GM12874 (cell line): ENCODE measurements at regions not wholly inside any gene's neighbourhood (a gene's known extent, or its start where the extent isn't known, plus 50 kb on each side); places are given as distances from the start of the nearest gene placed in this dataset.

Source experiments
- TF ChIP-seq, protein P1 (sequence below): IDR thresholded peaks from 2 replicates; pipeline ENCODE4 v1.5.1; 2011; ENCODE audit warnings: low read depth, mild to moderate bottlenecking, control low read depth, low read length, moderate library complexity; ENCODE audit not compliant: insufficient read depth

DNA sequence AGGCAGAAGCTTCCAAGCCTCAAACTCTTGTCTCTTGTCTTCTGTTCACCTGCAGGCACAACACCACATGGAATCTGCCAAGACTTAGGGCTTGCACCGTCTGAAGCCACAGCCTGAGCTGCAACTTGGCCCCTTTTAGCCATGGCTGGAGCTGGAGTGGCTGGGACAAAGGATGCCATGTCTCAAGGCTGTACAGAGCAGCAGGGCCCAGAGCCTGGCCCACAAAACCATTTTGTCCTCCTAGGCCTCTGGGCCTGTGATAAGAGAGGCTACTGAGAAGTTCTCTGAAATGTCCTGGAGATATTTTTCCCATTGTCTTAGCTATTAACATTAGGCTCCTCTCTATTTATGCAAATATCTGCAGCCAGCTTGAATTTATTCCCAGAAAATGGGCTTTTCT, 330.8 kb downstream of the DTWD2 start:
- TF ChIP-seq, protein P1, sequence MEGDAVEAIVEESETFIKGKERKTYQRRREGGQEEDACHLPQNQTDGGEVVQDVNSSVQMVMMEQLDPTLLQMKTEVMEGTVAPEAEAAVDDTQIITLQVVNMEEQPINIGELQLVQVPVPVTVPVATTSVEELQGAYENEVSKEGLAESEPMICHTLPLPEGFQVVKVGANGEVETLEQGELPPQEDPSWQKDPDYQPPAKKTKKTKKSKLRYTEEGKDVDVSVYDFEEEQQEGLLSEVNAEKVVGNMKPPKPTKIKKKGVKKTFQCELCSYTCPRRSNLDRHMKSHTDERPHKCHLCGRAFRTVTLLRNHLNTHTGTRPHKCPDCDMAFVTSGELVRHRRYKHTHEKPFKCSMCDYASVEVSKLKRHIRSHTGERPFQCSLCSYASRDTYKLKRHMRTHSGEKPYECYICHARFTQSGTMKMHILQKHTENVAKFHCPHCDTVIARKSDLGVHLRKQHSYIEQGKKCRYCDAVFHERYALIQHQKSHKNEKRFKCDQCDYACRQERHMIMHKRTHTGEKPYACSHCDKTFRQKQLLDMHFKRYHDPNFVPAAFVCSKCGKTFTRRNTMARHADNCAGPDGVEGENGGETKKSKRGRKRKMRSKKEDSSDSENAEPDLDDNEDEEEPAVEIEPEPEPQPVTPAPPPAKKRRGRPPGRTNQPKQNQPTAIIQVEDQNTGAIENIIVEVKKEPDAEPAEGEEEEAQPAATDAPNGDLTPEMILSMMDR: no peak

DNA sequence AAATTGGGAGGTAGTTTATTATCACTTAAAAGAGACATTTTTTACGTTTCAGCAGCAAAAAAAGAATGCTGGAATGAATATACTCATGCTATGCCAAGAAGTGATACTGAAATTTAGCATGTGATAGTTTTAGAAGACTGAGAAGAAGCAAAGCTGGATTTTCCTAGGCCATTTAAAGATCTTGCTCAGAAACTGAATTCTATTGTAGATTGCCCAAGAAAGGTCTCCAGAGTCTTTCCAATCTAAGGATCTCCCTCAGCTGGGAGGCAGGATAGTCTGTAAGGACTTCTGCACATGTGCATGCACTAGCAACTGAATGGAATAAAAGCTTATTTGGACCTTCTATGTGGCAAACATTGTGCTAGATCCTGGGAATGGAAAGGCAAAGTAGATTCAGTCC, 334.5 kb downstream of the DTWD2 start:
- TF ChIP-seq, protein P1: no peak

DNA sequence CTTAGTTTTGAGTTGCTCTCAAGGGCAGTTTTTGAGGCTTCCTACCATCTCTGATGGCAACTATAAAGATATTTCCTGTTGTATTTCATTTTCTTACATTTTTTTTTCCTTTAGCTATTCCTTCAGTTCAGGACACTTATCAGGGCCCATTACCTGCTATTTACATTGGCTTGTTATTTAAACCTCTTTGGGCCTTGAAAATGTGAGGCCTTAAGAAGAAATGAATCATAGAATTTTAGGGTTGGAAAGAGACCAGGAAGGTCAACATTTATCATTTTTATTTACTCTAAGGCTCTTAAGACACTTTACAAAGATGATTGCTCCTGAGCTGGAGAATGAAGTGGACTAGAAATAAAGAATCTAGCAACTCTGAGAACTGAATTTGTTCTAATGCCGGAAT, 335.2 kb downstream of the DTWD2 start:
- TF ChIP-seq, protein P1: no peak

DNA sequence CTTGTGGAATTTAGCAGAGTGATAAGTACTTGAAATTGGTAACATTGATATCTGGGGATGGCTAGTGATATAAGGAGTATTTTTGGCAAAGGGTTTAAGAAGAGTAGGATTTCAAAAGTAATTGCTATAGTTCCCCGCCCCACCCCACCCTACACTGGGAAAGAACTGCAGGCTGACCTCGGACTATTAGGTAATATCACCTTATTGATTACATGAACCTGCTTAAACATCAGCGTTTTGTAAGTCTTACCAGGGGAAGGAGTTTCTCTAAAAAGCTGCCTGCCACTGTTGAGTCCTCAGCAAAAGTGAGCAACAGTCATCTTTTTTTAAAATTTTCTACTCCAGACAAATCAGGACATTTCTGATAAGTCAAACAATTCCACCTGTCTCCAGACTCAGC, 337.3 kb downstream of the DTWD2 start:
- TF ChIP-seq, protein P1: no peak

DNA sequence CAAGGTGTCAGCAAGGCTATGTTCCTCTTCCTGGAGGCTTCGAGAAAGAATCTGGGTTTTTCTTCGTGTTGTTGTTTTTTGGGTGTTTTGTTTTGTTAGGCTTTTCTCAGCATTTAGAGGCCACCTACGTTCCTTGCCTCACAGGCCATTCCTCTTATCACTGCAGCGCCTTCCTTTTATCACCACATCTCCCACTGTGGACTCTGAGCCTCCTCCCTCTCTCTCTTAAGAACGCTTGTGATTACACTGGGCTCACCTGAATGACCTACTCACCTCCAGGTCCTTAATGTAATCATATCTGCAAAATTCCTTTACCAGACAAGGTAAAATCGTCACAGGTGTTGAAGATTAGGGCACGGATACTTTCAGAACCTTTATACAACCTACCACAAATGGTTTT, 340.8 kb downstream of the DTWD2 start:
- TF ChIP-seq, protein P1: no peak

DNA sequence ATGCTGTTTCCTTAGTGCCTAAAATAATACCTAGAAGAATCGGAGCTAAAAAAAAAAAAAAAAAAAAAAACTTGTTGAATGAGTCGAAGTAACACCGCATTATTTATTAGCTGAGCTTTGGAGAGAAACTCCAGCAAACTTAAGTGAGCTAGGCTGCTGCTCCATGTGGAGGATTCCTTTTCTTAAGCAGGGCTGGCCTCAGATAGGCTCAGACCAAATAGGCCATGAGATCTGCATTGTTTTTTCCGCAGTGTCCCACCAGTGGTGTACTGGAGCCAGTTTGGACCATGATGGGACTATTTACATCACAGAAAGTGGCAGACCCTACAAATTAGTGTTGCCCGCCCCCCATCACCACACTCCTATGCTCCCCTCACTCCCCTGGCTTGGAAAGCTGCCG, 341.4 kb downstream of the DTWD2 start:
- TF ChIP-seq, protein P1: no peak

DNA sequence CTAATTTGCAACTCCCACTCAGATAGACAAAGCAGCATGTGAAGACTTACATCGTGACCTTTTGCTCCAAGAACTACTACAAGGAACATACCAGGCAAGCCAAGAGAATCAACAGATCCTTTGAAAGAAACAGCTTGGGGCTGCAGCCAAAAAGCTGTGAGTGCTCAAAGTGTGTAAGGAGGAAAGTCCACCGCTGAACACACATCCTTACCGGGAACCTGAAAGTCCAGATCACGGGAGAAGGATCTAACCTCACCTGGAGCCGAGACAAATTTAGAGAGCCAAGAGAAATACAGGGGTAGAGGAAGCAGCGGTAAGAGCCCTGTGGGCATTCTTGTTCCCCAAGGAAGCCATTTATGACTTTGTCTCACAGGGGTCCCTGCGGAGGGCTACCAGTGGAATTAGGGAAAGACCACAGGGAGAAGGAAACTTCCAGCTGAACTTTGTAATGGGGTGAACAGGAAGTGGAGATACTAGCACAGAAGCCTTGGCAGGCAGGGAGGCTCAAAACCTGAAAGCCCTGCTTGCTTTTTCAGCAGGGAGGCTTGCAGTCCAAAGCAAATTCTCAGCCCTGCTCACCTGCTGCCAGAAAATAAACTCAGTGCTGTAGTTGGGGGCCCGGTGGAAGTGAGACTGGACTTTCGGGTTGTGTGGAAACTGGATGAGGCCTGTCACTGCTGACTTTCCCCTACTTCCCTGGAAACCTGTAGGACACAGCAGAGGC, 350.2 kb downstream of the DTWD2 start:
- TF ChIP-seq, protein P1: no peak
